Activated CD8-positive, alpha-beta T cell treated with anti-CD3 and anti-CD28 coated beads for 36 hours (primary cell): ENCODE measurements at regions not wholly inside any gene's neighbourhood (a gene's known extent, or its start where the extent isn't known, plus 50 kb on each side); places are given as distances from the start of the nearest gene placed in this dataset.
A peak's percentile ranks its signal among the peaks of the same experiment; 100 is the strongest.
"Not testable (repeated sequence)": the region's sequence is repeated elsewhere in the genome, so short reads cannot be mapped to it uniquely, and the experiment has no call there.

ENCODE experiments used
- ATAC-seq: fragments of 200-7000 bp; cut with Tn5 transposase; one replicate; pipeline ENCODE4 v1.10.0; 2021; ENCODE audit warnings: mild to moderate bottlenecking, moderate library complexity
- CTCF ChIA-PET: fragments of 350-600 bp; sonication (Branson Sonifier 250); formaldehyde crosslinking; loops from one replicate; lab custom pipeline; 2021; ENCODE audit warnings: antibody characterized with exemption; lab: Charles Lee
- POLR2A ChIA-PET: fragments of 350-600 bp; sonication (Branson Sonifier 250); formaldehyde crosslinking; loops from one replicate; lab custom pipeline; 2021; ENCODE audit warnings: antibody characterized with exemption; lab: Charles Lee
- DNase-seq: peaks from one replicate; pipeline ENCODE4 v3.0.0-alpha.2; 2020
- H3K27ac Mint-ChIP-seq: one replicate; pipeline ENCODE4 v1.8.0; 2021; ENCODE audit warnings: mild to moderate bottlenecking, mixed read lengths
- H3K27me3 Mint-ChIP-seq: one replicate; pipeline ENCODE4 v1.8.0; 2021; ENCODE audit warnings: mixed read lengths
- H3K36me3 Mint-ChIP-seq: one replicate; pipeline ENCODE4 v1.8.0; 2021; ENCODE audit warnings: low read depth, mixed read lengths
- H3K4me1 Mint-ChIP-seq: one replicate; pipeline ENCODE4 v1.8.0; 2021; ENCODE audit warnings: low read depth, mixed read lengths
- H3K4me3 Mint-ChIP-seq: one replicate; pipeline ENCODE4 v1.8.0; 2021; ENCODE audit warnings: mild to moderate bottlenecking, moderate library complexity, mixed read lengths
- H3K9me3 Mint-ChIP-seq: one replicate; pipeline ENCODE4 v1.8.0; 2021; ENCODE audit warnings: mixed read lengths
- intact Hi-C: fragments of 100-400 bp; cut with micrococcal nuclease; formaldehyde crosslinking; loops from one replicate; pipeline ENCODE4 v1.10.0; 2022

- H3K27me3 Mint-ChIP-seq, DNase-seq, H3K4me3 Mint-ChIP-seq, ATAC-seq, intact Hi-C loops, CTCF ChIA-PET, H3K27ac Mint-ChIP-seq, POLR2A ChIA-PET, H3K36me3 Mint-ChIP-seq, H3K4me1 Mint-ChIP-seq, H3K9me3 Mint-ChIP-seq: not testable (repeated sequence)
Measured at GRCh38 chr9:41270992-41271391, 81.9 kb upstream of the ZNG1F start.

DNA sequence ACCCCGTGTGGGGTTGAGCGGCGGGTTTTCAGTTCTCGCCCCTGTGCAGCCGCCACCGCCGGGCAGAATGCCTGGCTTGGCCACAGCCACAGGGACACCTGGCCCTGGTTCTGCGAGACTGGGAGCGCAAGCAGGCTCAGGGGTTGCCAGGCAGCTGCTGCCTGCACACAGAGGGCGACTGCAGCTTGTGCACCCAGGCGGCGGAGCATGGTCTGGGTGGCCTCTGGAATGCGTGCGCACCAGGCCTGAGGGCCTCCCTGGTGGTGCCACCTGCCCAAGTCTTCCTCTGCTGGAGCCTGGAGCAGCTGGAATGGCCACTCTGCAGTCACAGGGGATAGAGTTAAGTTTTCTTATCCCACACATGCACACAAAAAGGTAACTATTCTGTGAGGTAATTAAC, 80.4 kb upstream of the ZNG1F start:
- H3K4me3 Mint-ChIP-seq, ATAC-seq, H3K27me3 Mint-ChIP-seq, H3K36me3 Mint-ChIP-seq, H3K27ac Mint-ChIP-seq, CTCF ChIA-PET, H3K4me1 Mint-ChIP-seq, intact Hi-C loops, H3K9me3 Mint-ChIP-seq, POLR2A ChIA-PET, DNase-seq: not testable (repeated sequence)

- intact Hi-C loops, DNase-seq, CTCF ChIA-PET, ATAC-seq, H3K27ac Mint-ChIP-seq, H3K4me1 Mint-ChIP-seq, H3K4me3 Mint-ChIP-seq, H3K36me3 Mint-ChIP-seq, H3K27me3 Mint-ChIP-seq, POLR2A ChIA-PET, H3K9me3 Mint-ChIP-seq: not testable (repeated sequence)
Measured at GRCh38 chr9:41269054-41269453, 79.9 kb upstream of the ZNG1F start.

- DNase-seq, CTCF ChIA-PET, H3K9me3 Mint-ChIP-seq, H3K27ac Mint-ChIP-seq, ATAC-seq, H3K36me3 Mint-ChIP-seq, H3K4me1 Mint-ChIP-seq, intact Hi-C loops, H3K27me3 Mint-ChIP-seq, POLR2A ChIA-PET: not testable (repeated sequence)
- H3K4me3 Mint-ChIP-seq = peak overlapping the region; percentile 10
Measured at GRCh38 chr9:41266602-41267001, 77.5 kb upstream of the ZNG1F start.

- H3K36me3 Mint-ChIP-seq = not testable (repeated sequence)
Measured at GRCh38 chr9:41266000-41266399, 76.9 kb upstream of the ZNG1F start.

GRCh38 chr9:41251973-41252372, 62.9 kb upstream of the ZNG1F start:
- CTCF ChIA-PET = not testable (repeated sequence)

More at GRCh38 chr9:41266000-41266399, 76.9 kb upstream of the ZNG1F start:
- H3K27me3 Mint-ChIP-seq, POLR2A ChIA-PET, ATAC-seq, intact Hi-C loops, DNase-seq, CTCF ChIA-PET, H3K27ac Mint-ChIP-seq, H3K4me3 Mint-ChIP-seq, H3K4me1 Mint-ChIP-seq, H3K9me3 Mint-ChIP-seq: not testable (repeated sequence)

GRCh38 chr9:41251101-41251500, 62.0 kb upstream of the ZNG1F start:
- H3K4me3 Mint-ChIP-seq, ATAC-seq, intact Hi-C loops, DNase-seq, H3K27ac Mint-ChIP-seq, CTCF ChIA-PET, H3K36me3 Mint-ChIP-seq, H3K4me1 Mint-ChIP-seq, POLR2A ChIA-PET, H3K27me3 Mint-ChIP-seq: not testable (repeated sequence)
- peaks cover 18% of the 10 kb centered on the region for H3K9me3 Mint-ChIP-seq

More at GRCh38 chr9:41251973-41252372, 62.9 kb upstream of the ZNG1F start:
- H3K9me3 Mint-ChIP-seq = peaks cover 13% of the 10 kb centered on the region
- H3K4me3 Mint-ChIP-seq, H3K36me3 Mint-ChIP-seq, POLR2A ChIA-PET, H3K27ac Mint-ChIP-seq, H3K27me3 Mint-ChIP-seq, DNase-seq, ATAC-seq, intact Hi-C loops, H3K4me1 Mint-ChIP-seq: not testable (repeated sequence)

- H3K4me1 Mint-ChIP-seq, H3K4me3 Mint-ChIP-seq, H3K36me3 Mint-ChIP-seq, H3K27me3 Mint-ChIP-seq, ATAC-seq, CTCF ChIA-PET, H3K27ac Mint-ChIP-seq, POLR2A ChIA-PET, intact Hi-C loops, DNase-seq: not testable (repeated sequence)
- H3K9me3 Mint-ChIP-seq = peaks cover 23% of the 10 kb centered on the region
Measured at GRCh38 chr9:41246702-41247101, 57.6 kb upstream of the ZNG1F start.
